DMS153 (cell line): ENCODE measurements at regions not wholly inside any gene's neighbourhood (a gene's known extent, or its start where the extent isn't known, plus 50 kb on each side); places are given as distances from the start of the nearest gene placed in this dataset.

Source experiments
- DNase-seq: peaks from one replicate; lab custom pipeline; 2025; lab: John Stamatoyannopoulos, UW

GRCh38 chr12:87841935-87842334 is 187.3 kb downstream of the C12orf50 start:
- DNase-seq = no peak

DNA sequence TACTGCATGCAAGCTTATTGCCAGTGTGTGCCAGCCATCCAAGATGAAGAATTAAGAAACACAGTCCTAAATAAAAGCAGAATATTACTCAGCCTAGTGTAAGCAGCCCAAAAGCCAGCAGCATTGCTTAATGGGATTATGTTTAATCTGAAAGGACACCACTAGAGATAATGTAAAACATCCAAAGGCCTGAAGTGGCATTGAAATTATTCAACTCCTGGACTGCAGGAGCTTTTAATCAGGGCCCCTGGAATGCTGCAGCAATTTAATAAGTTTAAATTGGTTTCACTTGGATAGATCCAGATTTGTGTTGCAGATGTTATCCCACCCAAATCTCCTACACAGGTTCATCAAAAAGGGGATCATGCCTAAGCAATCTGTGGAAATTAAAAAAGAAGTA is 193.0 kb downstream of the C12orf50 start:
- DNase-seq = no peak

DNA sequence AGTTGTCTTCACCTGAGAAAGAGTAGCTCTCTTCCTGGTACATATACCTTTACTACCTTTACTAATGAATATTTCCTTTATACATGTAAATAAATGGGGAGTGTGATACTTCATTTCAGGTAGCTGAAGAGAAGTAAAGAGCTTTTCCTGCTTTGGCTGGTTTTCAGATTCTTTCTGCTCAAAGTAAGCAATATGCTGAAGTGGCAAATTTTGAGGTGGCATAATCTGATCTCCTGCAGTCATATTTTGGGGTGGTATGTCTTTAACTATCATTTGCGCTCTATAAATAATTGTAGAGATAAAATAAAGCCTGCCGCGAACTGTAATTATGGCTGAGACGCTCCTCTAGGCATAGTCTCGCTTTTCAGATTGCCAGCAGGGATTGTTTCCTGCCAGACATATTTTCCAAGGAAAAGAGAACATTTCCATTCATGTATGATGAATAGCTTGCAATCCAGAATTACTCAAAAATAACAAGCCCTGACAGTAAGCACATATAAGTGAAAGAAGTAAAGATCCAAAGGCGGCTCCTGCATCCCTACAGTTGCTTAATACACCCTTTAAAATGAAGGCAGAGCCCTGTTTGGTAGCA is 200.7 kb downstream of the C12orf50 start:
- DNase-seq = no peak

- no peak for DNase-seq
Observed at GRCh38 chr12:87827638-87828264, 201.4 kb downstream of the C12orf50 start.

DNA sequence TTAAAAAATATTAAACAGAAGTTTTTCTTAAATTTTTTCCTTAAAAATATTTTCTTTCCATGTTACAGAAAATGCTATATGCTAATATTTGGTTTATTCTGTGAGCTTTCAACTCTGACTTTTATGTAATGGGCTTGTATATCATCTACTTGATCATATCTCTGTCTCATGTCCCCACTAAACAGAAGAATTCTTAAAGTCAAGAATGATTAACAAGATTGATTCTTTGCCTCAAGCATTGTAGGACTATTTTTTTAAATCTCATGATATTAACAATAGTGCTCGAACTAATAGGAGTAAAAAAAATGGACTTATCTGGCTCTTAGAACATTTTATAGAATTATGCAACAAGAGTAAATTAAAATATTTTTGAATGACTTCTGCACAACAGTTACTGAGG is 206.3 kb downstream of the C12orf50 start:
- no peak for DNase-seq

DNA sequence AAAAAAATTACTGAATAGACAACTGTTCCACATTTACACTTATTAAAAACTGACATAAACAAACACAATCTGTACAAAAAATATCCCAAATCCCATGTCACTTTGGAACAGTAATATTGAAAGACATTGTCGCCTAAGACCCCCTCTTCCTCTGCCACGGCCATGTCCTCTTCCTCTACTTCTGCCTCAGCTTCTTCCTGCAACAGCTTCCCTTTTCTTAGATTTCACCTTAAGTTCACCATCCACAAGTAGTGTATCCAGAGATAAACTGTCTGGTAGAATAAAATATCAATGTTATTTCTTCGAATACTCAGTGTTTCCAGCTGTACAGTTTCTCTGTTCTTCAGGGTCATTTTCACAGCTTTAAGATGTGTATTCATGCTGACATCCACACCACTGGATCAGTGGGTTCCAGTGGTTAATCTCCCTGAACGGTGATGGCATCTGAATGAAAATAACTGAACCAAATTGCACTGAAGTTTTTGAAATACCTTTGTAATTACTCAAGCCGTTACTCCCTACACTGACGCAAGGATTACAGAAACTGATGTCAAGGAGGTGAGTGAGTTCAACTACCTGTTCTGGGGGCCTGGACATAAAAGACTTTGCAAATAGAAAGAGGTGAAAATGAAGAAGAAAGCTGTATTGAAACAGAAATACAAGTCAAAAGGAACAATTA is 208.5 kb downstream of the C12orf50 start:
- DNase-seq = no peak

DNA sequence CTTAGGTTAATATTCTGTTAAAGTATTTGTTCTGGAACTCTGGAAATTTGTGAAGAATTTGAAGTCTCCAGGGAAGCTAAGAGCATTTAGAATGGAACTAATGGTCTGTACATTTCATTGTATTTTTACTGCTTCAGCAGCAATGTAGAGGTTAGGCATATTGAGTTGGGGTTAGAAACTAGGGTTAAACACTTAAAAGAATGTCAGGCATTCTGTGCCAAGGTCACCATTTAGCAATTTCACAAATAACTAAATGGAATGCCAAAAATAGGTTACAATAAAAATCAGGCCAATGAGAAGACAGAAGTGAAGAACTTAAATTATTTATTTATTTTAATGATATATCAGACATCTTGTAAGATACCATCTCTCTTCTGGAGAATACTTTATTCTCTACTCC is 210.8 kb downstream of the C12orf50 start:
- no peak for DNase-seq

DNA sequence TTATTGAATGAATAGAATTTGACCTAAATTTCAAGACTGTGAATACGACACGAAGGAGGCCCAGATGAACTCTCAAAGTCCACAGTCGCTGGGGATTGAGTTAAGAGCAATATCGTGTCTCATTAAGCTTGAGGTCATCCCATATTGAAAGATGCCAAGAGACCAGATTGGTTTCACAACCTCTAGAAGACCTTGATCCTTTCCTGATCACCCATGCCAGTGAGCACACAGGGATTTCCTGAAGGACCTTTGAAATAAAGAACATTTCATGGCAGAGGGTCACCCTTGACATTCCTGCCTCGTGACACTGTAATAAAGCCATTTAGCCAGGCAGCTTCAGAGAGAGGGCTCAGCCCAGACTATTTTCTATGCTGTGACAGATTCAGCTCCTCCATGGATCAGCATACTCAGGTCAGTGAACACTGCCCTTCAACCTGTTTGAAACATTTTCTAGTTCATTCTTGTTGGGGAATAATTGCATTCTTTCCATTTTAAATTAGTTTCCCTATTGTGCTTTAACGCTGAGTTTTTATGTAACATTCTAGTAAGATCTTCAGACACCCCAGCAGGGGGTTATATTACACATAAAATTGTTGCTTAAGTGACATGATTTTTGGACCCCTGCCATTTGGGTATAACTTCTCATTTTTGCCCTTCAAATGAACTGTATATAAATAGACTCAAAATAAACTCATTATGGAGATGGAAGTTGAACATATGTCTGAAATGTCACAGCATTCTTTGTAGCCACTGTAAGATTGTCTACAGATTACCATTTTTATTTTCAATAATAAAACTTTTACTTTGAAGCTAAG is 213.2 kb downstream of the C12orf50 start:
- DNase-seq = no peak

GRCh38 chr12:87814625-87815024 is 214.6 kb downstream of the C12orf50 start:
- no peak for DNase-seq

GRCh38 chr12:87813476-87814234 is 215.5 kb downstream of the C12orf50 start:
- no peak for DNase-seq

- no peak for DNase-seq
Observed at GRCh38 chr12:87812681-87813080, 216.5 kb downstream of the C12orf50 start.

- no peak for DNase-seq
Observed at GRCh38 chr12:87812030-87812429, 217.2 kb downstream of the C12orf50 start.

GRCh38 chr12:87809916-87810315 is 219.3 kb downstream of the C12orf50 start:
- no peak for DNase-seq

- DNase-seq = no peak
Observed at GRCh38 chr12:87807086-87807485, 222.1 kb downstream of the C12orf50 start.

- DNase-seq = no peak
Observed at GRCh38 chr12:87806310-87806709, 222.9 kb downstream of the C12orf50 start.

DNA sequence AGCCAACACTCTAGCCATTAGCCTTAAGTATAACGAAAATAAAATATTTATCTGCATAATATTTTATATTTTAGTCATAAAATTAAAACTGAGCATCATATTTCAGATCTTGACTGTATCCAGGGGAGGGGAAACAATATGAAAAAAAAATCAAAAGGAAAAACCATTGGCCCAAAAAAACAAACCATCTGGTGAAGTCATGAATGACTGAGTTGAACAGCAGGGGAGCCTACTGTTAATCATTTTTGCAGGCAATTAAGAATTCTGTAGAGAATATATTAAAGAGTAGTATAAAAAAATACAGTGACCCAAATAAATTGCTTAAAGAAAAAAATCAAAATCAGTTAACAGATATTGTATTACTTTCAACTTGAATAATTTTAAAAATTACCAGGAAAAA is 224.8 kb downstream of the C12orf50 start:
- no peak for DNase-seq

- no peak for DNase-seq
Observed at GRCh38 chr12:87802721-87803011, 226.5 kb downstream of the C12orf50 start.

DNA sequence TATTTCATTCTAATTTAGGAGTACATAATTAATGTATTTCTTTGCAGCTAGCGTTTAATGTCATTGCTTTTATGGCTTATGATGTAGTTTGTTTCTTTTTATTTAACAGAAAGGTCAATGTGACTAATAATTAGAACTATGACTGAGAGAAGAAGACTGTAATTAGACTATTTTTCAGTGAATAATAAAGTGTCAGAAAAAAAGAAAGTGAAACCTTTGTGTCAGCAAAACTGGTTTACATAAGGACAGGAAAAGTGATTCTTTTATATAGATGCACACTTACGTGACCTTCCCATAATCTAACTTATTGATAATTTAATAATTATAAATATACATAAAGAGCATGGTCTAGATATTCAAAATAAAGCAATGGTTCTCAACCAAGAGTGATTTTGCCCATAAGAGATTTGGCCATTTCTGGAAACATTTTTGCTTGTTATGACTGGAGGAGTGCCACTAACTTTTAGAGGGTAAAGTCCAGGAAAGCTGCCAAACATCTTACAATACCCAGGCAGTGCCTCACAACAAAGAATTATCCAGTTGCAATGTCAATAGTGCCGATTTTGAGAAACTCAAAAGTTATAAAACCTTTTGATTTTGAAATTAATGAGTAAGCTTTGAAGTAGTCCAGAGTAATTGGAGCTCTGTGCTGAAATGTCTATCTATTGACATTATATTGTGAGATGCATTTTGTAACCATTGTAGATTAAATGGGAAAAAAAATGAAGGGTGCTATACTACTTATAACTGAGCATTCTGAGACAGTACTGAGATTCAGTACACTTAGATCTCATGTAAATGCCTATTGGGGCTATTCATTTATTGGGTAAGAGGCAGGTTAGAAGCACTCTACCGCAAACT is 227.1 kb downstream of the C12orf50 start:
- DNase-seq = no peak

DNA sequence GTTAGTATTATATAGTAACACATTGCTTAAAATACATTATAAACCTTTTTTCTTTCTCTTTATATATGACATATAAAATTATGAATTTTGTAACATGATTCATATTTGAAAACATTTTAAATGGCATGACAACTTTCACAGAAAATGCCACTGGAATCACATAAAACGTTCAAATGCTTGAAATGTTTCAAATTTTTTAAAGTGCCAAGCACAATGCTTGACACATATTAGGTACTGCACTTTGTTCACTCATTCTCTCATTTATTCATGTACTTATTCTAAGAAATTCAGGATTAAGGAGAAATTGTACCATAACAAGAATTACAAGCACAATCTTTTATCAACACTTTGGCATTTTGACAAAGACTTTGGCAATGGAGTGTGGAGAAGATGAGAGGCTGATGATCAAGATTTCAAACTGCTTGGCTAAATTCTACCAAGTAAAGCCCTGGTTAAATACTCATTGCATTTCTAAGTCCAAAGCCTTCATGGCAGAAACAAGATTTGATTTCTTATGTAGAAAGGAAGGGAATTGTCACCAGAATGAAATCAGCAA is 232.2 kb downstream of the C12orf50 start:
- no peak for DNase-seq

GRCh38 chr12:87795555-87795954 is 233.6 kb downstream of the C12orf50 start:
- no peak for DNase-seq

GRCh38 chr12:87794854-87795253 is 234.3 kb downstream of the C12orf50 start:
- DNase-seq = no peak
